Stimulated activated effector memory CD8-positive, alpha-beta T cell treated with anti-CD3 and anti-CD28 coated beads, Interleukin-12 subunit alpha, Interleukin-12 subunit beta, amount 100 ng/mL, for 72 hours (primary cell): ENCODE measurements at regions not wholly inside any gene's neighbourhood (a gene's known extent, or its start where the extent isn't known, plus 50 kb on each side); places are given as distances from the start of the nearest gene placed in this dataset.
"Not testable (repeated sequence)": the region's sequence is repeated elsewhere in the genome, so short reads cannot be mapped to it uniquely, and the experiment has no call there.

Experiments used
- ATAC-seq: fragments of 150-1000 bp; cut with Tn5 transposase; 2 replicates; pipeline ENCODE4 v1.10.0; 2021
- DNase-seq, 2 donors: peaks; one replicate each; pipeline ENCODE4 v3.0.0; 2021 to 2022; ENCODE audit warnings: low spot score in 2 of 2
- H3K27ac Mint-ChIP-seq: one replicate; pipeline ENCODE4 v1.8.0; 2022; ENCODE audit warnings: mild to moderate bottlenecking, mixed read lengths
- H3K36me3 Mint-ChIP-seq: one replicate; pipeline ENCODE4 v1.8.0; 2022; ENCODE audit warnings: mild to moderate bottlenecking, mixed read lengths
- H3K4me1 Mint-ChIP-seq: one replicate; pipeline ENCODE4 v1.8.0; 2022; ENCODE audit warnings: mixed read lengths
- H3K4me3 Mint-ChIP-seq: one replicate; pipeline ENCODE4 v1.8.0; 2022; ENCODE audit warnings: mild to moderate bottlenecking, mixed read lengths
- H3K9me3 Mint-ChIP-seq: one replicate; pipeline ENCODE4 v1.8.0; 2022; ENCODE audit warnings: mixed read lengths

GRCh38 chr5:13580058-13580457 lies 364.4 kb downstream of the DNAH5 start:
- no peaks in the 10 kb centered on the region for H3K36me3 Mint-ChIP-seq
- H3K9me3 Mint-ChIP-seq: peaks cover 5% of the 10 kb centered on the region
- no peaks in the 10 kb centered on the region for H3K4me1 Mint-ChIP-seq
- DNase-seq (no peak), ATAC-seq (no peak)
- H3K4me3 Mint-ChIP-seq: no peak overlapping the region
- no peak overlapping the region for H3K27ac Mint-ChIP-seq

- DNase-seq, H3K4me3 Mint-ChIP-seq, H3K4me1 Mint-ChIP-seq, H3K9me3 Mint-ChIP-seq, H3K27ac Mint-ChIP-seq, H3K36me3 Mint-ChIP-seq, ATAC-seq: not testable (repeated sequence)
Measured at GRCh38 chr5:13579091-13579490, 365.4 kb downstream of the DNAH5 start.

- not testable (repeated sequence) for ATAC-seq, H3K9me3 Mint-ChIP-seq, DNase-seq
Measured at GRCh38 chr5:13578311-13579039, 366.0 kb downstream of the DNAH5 start.

GRCh38 chr5:13574574-13574973 lies 369.9 kb downstream of the DNAH5 start:
- no peaks in the 10 kb centered on the region for H3K36me3 Mint-ChIP-seq
- ATAC-seq (no peak), DNase-seq (no peak)
- H3K4me1 Mint-ChIP-seq: no peaks in the 10 kb centered on the region
- peaks cover 15% of the 10 kb centered on the region for H3K9me3 Mint-ChIP-seq
- no peak overlapping the region for H3K4me3 Mint-ChIP-seq
- no peak overlapping the region for H3K27ac Mint-ChIP-seq

More at GRCh38 chr5:13578311-13579039, 366.0 kb downstream of the DNAH5 start:
- H3K4me1 Mint-ChIP-seq, H3K4me3 Mint-ChIP-seq, H3K36me3 Mint-ChIP-seq, H3K27ac Mint-ChIP-seq: not testable (repeated sequence)

- Mint-ChIP-seq H3K9me3 (peaks cover 13% of the 10 kb centered on the region), H3K27ac (no peak overlapping the region), H3K4me3 (no peak overlapping the region)
Measured at GRCh38 chr5:13572163-13572562, 372.3 kb downstream of the DNAH5 start.

GRCh38 chr5:13569090-13569715 lies 375.3 kb downstream of the DNAH5 start:
- Mint-ChIP-seq H3K36me3 (no peaks in the 10 kb centered on the region), H3K4me1 (no peaks in the 10 kb centered on the region), H3K27ac (no peak overlapping the region), H3K4me3 (no peak overlapping the region), H3K9me3 (peaks cover 13% of the 10 kb centered on the region)
- no peak for DNase-seq
- ATAC-seq: no peak

More at GRCh38 chr5:13572163-13572562, 372.3 kb downstream of the DNAH5 start:
- ATAC-seq: no peak
- no peak for DNase-seq
- H3K4me1 Mint-ChIP-seq: no peaks in the 10 kb centered on the region
- no peaks in the 10 kb centered on the region for H3K36me3 Mint-ChIP-seq

GRCh38 chr5:13567819-13568218 lies 376.7 kb downstream of the DNAH5 start:
- Mint-ChIP-seq H3K27ac (no peak overlapping the region), H3K36me3 (no peaks in the 10 kb centered on the region), H3K4me1 (no peaks in the 10 kb centered on the region), H3K9me3 (peaks cover 15% of the 10 kb centered on the region), H3K4me3 (no peak overlapping the region)
- ATAC-seq: no peak
- no peak for DNase-seq

GRCh38 chr5:13566871-13567339 lies 377.6 kb downstream of the DNAH5 start:
- no peaks in the 10 kb centered on the region for H3K36me3 Mint-ChIP-seq
- H3K4me1 Mint-ChIP-seq: no peaks in the 10 kb centered on the region
- DNase-seq (no peak), ATAC-seq (no peak)
- no peak overlapping the region for H3K27ac Mint-ChIP-seq
- H3K4me3 Mint-ChIP-seq: no peak overlapping the region
- H3K9me3 Mint-ChIP-seq: peaks cover 15% of the 10 kb centered on the region

GRCh38 chr5:13558408-13558807 lies 386.1 kb downstream of the DNAH5 start:
- Mint-ChIP-seq H3K4me3 (no peak overlapping the region), H3K27ac (no peak overlapping the region), H3K9me3 (peaks cover 5% of the 10 kb centered on the region), H3K36me3 (no peaks in the 10 kb centered on the region), H3K4me1 (no peaks in the 10 kb centered on the region)
- ATAC-seq: no peak
- no peak for DNase-seq

- DNase-seq (no peak), ATAC-seq (no peak)
- Mint-ChIP-seq H3K4me1 (no peaks in the 10 kb centered on the region), H3K4me3 (no peak overlapping the region), H3K27ac (no peak overlapping the region), H3K9me3 (peaks cover 2% of the 10 kb centered on the region), H3K36me3 (no peaks in the 10 kb centered on the region)
Measured at GRCh38 chr5:13553896-13554295, 390.6 kb downstream of the DNAH5 start.

- ATAC-seq: no peak
Measured at GRCh38 chr5:13552361-13552760, 392.1 kb downstream of the DNAH5 start.

GRCh38 chr5:13551645-13552044 lies 392.8 kb downstream of the DNAH5 start:
- H3K9me3 Mint-ChIP-seq: no peaks in the 10 kb centered on the region
- no peak for ATAC-seq
- no peaks in the 10 kb centered on the region for H3K36me3 Mint-ChIP-seq
- DNase-seq: no peak
- no peaks in the 10 kb centered on the region for H3K4me1 Mint-ChIP-seq
- H3K4me3 Mint-ChIP-seq: no peak overlapping the region
- H3K27ac Mint-ChIP-seq: no peak overlapping the region

More at GRCh38 chr5:13552361-13552760, 392.1 kb downstream of the DNAH5 start:
- no peaks in the 10 kb centered on the region for H3K36me3 Mint-ChIP-seq
- DNase-seq: no peak
- H3K9me3 Mint-ChIP-seq: no peaks in the 10 kb centered on the region
- no peak overlapping the region for H3K27ac Mint-ChIP-seq
- H3K4me1 Mint-ChIP-seq: no peaks in the 10 kb centered on the region
- no peak overlapping the region for H3K4me3 Mint-ChIP-seq

- no peak overlapping the region for H3K27ac Mint-ChIP-seq
- H3K4me1 Mint-ChIP-seq: no peaks in the 10 kb centered on the region
- DNase-seq: no peak
- H3K4me3 Mint-ChIP-seq: no peak overlapping the region
- H3K9me3 Mint-ChIP-seq: peaks cover 6% of the 10 kb centered on the region
- H3K36me3 Mint-ChIP-seq: no peaks in the 10 kb centered on the region
- no peak for ATAC-seq
Measured at GRCh38 chr5:13540168-13540750, 404.2 kb downstream of the DNAH5 start.

- Mint-ChIP-seq H3K4me3 (no peak overlapping the region), H3K27ac (no peak overlapping the region), H3K4me1 (no peaks in the 10 kb centered on the region), H3K9me3 (peaks cover 5% of the 10 kb centered on the region), H3K36me3 (no peaks in the 10 kb centered on the region)
- ATAC-seq: no peak
- DNase-seq: no peak
Measured at GRCh38 chr5:13536933-13537332, 407.6 kb downstream of the DNAH5 start.

- DNase-seq: no peak
- Mint-ChIP-seq H3K9me3 (peaks cover 5% of the 10 kb centered on the region), H3K4me1 (no peaks in the 10 kb centered on the region), H3K27ac (no peak overlapping the region), H3K4me3 (no peak overlapping the region), H3K36me3 (no peaks in the 10 kb centered on the region)
- no peak for ATAC-seq
Measured at GRCh38 chr5:13533833-13534232, 410.7 kb downstream of the DNAH5 start.

GRCh38 chr5:13529300-13529699 lies 415.2 kb downstream of the DNAH5 start:
- Mint-ChIP-seq H3K9me3 (no peaks in the 10 kb centered on the region), H3K36me3 (no peaks in the 10 kb centered on the region), H3K27ac (no peak overlapping the region), H3K4me3 (no peak overlapping the region), H3K4me1 (no peaks in the 10 kb centered on the region)
- DNase-seq (no peak), ATAC-seq (no peak)
